HEK293 (cell line): ENCODE measurements at regions not wholly inside any gene's neighbourhood (a gene's known extent, or its start where the extent isn't known, plus 50 kb on each side); places are given as distances from the start of the nearest gene placed in this dataset.

Experiments used
- CTCF ChIA-PET: fragments of 350-600 bp; formaldehyde crosslinking; extraction: SDS; loops from one replicate; lab custom pipeline; 2021; ENCODE audit warnings: antibody characterized with exemption; lab: Yijun Ruan, JAX
- POLR2A ChIA-PET: fragments of 300-600 bp; formaldehyde crosslinking; extraction: SDS; loops from one replicate; lab custom pipeline; 2020; ENCODE audit warnings: antibody characterized with exemption, inconsistent platforms; lab: Yijun Ruan, JAX
- H3K27ac ChIP-seq: fragments of 200-500 bp; sonication (Bioruptor generic); 2 replicates; pipeline ENCODE4 v1.5.1; 2014; ENCODE audit warnings: low read depth, low read length, control low read depth, inconsistent platforms; ENCODE audit errors: extremely low read depth
- H3K36me3 ChIP-seq, 2 experiments: fragments of 200-500 bp in 1 of 2; sonication (Bioruptor generic) in 1 of 2; 1 replicate in 1 of 2; 2 replicates in 1 of 2; pipeline ENCODE4 v1.5.1; 2014 to 2017; ENCODE audit warnings: inconsistent platforms in 2 of 2, low read length in 2 of 2; ENCODE audit not compliant: control insufficient read depth in 2 of 2, insufficient read depth in 1 of 2
- H3K4me1 ChIP-seq: fragments of 200-500 bp; sonication (Bioruptor generic); 2 replicates; pipeline ENCODE4 v1.5.1; 2014; ENCODE audit warnings: mild to moderate bottlenecking, low read length, inconsistent platforms; ENCODE audit not compliant: control insufficient read depth, insufficient read depth
- H3K4me3 ChIP-seq: 2 replicates; pipeline ENCODE4 v1.5.1; 2011; ENCODE audit warnings: low read depth, mild to moderate bottlenecking, control low read depth, low read length, moderate library complexity
- H3K9me3 ChIP-seq: fragments of 200-500 bp; sonication (Bioruptor generic); 2 replicates; pipeline ENCODE4 v1.5.1; 2014; ENCODE audit warnings: low read depth, low read length, inconsistent platforms; ENCODE audit not compliant: control insufficient read depth, insufficient read depth
- GLI4 ChIP-seq: fragments of 450-650 bp; formaldehyde crosslinking; IDR thresholded peaks from 2 replicates; pipeline ENCODE4 v1.5.1; 2016; ENCODE audit warnings: missing biosample characterization, missing genetic modification characterization
- HOXC10 ChIP-seq: sonication (generic); formaldehyde crosslinking; IDR thresholded peaks from 2 replicates; pipeline ENCODE4 v1.8.1; 2023; ENCODE audit warnings: mild to moderate bottlenecking, missing genetic modification reagents
- REST ChIP-seq: fragments of 450-650 bp; formaldehyde crosslinking; IDR thresholded peaks from 2 replicates; pipeline ENCODE4 v1.5.1; 2016; ENCODE audit warnings: missing biosample characterization, missing genetic modification characterization
- SCRT2 ChIP-seq: fragments of 450-650 bp; formaldehyde crosslinking; IDR thresholded peaks from 2 replicates; pipeline ENCODE4 v1.5.1; 2016; ENCODE audit warnings: missing biosample characterization, missing genetic modification characterization
- SP2 ChIP-seq: fragments of 450-650 bp; formaldehyde crosslinking; IDR thresholded peaks from 2 replicates; pipeline ENCODE4 v1.5.1; 2016; ENCODE audit warnings: missing biosample characterization, missing genetic modification characterization
- YY1 ChIP-seq: fragments of 450-650 bp; formaldehyde crosslinking; IDR thresholded peaks from 2 replicates; pipeline ENCODE4 v1.5.1; 2018; ENCODE audit warnings: missing biosample characterization, missing genetic modification characterization
- ZBTB10 ChIP-seq: fragments of 450-650 bp; formaldehyde crosslinking; IDR thresholded peaks from 2 replicates; pipeline ENCODE4 v1.5.1; 2016; ENCODE audit warnings: missing biosample characterization, missing genetic modification characterization
- ZNF112 ChIP-seq: fragments of 450-650 bp; formaldehyde crosslinking; IDR thresholded peaks from 2 replicates; pipeline ENCODE4 v1.5.0; 2017; ENCODE audit warnings: missing biosample characterization, missing genetic modification characterization
- ZNF211 ChIP-seq: fragments of 450-650 bp; formaldehyde crosslinking; IDR thresholded peaks from 2 replicates; pipeline ENCODE4 v1.5.1; 2016; ENCODE audit warnings: low read depth, missing biosample characterization, missing genetic modification characterization
- ZNF223 ChIP-seq: fragments of 450-650 bp; formaldehyde crosslinking; IDR thresholded peaks from 2 replicates; pipeline ENCODE4 v1.5.1; 2016; ENCODE audit warnings: missing biosample characterization, missing genetic modification characterization
- ZNF366 ChIP-seq: fragments of 450-650 bp; formaldehyde crosslinking; conservative IDR thresholded peaks from 2 replicates; pipeline ENCODE4 v1.5.1; 2016; ENCODE audit warnings: missing biosample characterization, missing genetic modification characterization
- ZNF624 ChIP-seq: fragments of 450-650 bp; formaldehyde crosslinking; IDR thresholded peaks from 2 replicates; pipeline ENCODE4 v1.5.1; 2017; ENCODE audit warnings: missing biosample characterization, missing genetic modification characterization
- ZNF837 ChIP-seq: fragments of 450-650 bp; formaldehyde crosslinking; IDR thresholded peaks from 2 replicates; pipeline ENCODE4 v1.5.1; 2016; ENCODE audit warnings: missing biosample characterization, missing genetic modification characterization
- TF ChIP-seq, protein P1 (sequence below): fragments of 450-650 bp; formaldehyde crosslinking; IDR thresholded peaks from 2 replicates; pipeline ENCODE4 v1.5.0; 2017; ENCODE audit warnings: missing biosample characterization, missing genetic modification characterization, borderline replicate concordance
- TF ChIP-seq, protein P2 (sequence below): fragments of 450-650 bp; formaldehyde crosslinking; IDR thresholded peaks from 2 replicates; pipeline ENCODE4 v1.5.1; 2017; ENCODE audit warnings: missing biosample characterization, missing genetic modification characterization

GRCh38 chr6:49087369-49087768 is 375.7 kb downstream of the MMUT start (continued):
- TF ChIP-seq, protein P1, sequence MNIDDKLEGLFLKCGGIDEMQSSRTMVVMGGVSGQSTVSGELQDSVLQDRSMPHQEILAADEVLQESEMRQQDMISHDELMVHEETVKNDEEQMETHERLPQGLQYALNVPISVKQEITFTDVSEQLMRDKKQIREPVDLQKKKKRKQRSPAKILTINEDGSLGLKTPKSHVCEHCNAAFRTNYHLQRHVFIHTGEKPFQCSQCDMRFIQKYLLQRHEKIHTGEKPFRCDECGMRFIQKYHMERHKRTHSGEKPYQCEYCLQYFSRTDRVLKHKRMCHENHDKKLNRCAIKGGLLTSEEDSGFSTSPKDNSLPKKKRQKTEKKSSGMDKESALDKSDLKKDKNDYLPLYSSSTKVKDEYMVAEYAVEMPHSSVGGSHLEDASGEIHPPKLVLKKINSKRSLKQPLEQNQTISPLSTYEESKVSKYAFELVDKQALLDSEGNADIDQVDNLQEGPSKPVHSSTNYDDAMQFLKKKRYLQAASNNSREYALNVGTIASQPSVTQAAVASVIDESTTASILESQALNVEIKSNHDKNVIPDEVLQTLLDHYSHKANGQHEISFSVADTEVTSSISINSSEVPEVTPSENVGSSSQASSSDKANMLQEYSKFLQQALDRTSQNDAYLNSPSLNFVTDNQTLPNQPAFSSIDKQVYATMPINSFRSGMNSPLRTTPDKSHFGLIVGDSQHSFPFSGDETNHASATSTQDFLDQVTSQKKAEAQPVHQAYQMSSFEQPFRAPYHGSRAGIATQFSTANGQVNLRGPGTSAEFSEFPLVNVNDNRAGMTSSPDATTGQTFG (tag by site-specific recombination), result no peak

DNA sequence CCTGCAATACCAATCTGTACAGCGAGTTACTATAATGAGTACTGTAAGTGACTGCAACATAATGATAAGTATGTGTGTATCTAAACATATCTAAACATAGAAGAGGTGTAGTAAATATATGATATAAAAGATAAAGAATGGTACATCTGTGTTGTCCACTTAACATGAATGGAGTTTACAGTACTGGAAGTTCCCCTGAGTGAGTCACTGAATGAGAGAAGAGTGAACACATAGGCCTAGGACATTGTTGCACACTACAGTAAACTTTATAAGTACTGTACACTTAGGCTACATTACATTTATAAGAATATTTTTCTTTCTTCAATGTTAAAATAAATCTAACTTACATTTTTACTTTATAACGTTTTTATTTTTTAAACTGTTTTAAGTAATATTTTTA is 380.4 kb downstream of the MMUT start:
- Histone ChIP-seq H3K9me3 (no peaks in the 10 kb centered on the region), H3K36me3 (no peaks in the 10 kb centered on the region), H3K4me1 (no peaks in the 10 kb centered on the region), H3K4me3 (no peak overlapping the region), H3K27ac (no peak overlapping the region)
- TF ChIP-seq HOXC10 (CRISPR knock-in tag), result no peak
- no peak for TF ChIP-seq GLI4 (tag by site-specific recombination)
- ChIA-PET POLR2A (no interaction called here), CTCF (no interaction called here)

- CTCF ChIA-PET, result no interaction called here
- H3K27ac ChIP-seq, result no peak overlapping the region
- peak; percentile 42; the same call in 1 of the 2 replicates for TF ChIP-seq ZNF366 (tag by site-specific recombination)
- TF ChIP-seq REST, result no peak
- TF ChIP-seq, all 188 proteins: peak for 1
- Histone ChIP-seq H3K36me3 (no peaks in the 10 kb centered on the region), H3K4me1 (no peaks in the 10 kb centered on the region), H3K4me3 (no peak overlapping the region), H3K9me3 (no peaks in the 10 kb centered on the region)
- POLR2A ChIA-PET, result no interaction called here
Measured at GRCh38 chr6:49072885-49073620, 390.0 kb downstream of the MMUT start.

DNA sequence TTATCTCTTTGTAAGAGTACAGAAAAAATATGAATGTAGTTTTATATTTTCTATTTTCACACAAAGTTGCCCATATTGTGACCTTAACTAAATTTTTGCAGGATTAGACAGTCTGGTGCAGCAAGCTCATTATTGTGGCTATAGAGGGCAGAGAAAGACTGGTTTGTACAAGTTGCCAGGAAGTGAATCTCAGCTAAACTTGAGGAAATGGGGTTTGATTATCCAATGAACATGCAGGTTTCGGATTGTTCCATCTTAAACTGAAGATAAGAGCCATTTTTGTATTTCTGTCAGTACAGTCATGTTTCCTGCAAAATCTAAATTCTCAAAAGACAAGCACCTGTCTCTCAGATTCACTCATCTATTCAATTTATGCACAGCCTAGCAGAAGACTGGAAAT is 390.9 kb downstream of the MMUT start:
- H3K4me1 ChIP-seq, result no peaks in the 10 kb centered on the region
- no peak overlapping the region for H3K27ac ChIP-seq
- TF ChIP-seq ZNF211 (tag by site-specific recombination), result no peak
- no peak for TF ChIP-seq ZBTB10
- TF ChIP-seq ZNF223 (tag by site-specific recombination), result no peak
- TF ChIP-seq GLI4 (tag by site-specific recombination), result no peak
- no peak for TF ChIP-seq YY1 (tag by site-specific recombination)
- no peak for TF ChIP-seq SCRT2 (tag by site-specific recombination)
- no peak for TF ChIP-seq ZNF837 (tag by site-specific recombination)
- no peak for TF ChIP-seq ZNF112 (tag by site-specific recombination)
- TF ChIP-seq, protein P2, sequence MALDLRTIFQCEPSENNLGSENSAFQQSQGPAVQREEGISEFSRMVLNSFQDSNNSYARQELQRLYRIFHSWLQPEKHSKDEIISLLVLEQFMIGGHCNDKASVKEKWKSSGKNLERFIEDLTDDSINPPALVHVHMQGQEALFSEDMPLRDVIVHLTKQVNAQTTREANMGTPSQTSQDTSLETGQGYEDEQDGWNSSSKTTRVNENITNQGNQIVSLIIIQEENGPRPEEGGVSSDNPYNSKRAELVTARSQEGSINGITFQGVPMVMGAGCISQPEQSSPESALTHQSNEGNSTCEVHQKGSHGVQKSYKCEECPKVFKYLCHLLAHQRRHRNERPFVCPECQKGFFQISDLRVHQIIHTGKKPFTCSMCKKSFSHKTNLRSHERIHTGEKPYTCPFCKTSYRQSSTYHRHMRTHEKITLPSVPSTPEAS (tag by site-specific recombination), result no peak
- no peak for TF ChIP-seq ZNF624 (tag by site-specific recombination)
- no peak for TF ChIP-seq SP2 (tag by site-specific recombination)
- TF ChIP-seq, all 188 proteins: peak for 0
- no peak overlapping the region for H3K4me3 ChIP-seq
- ChIA-PET CTCF (no interaction called here), POLR2A (no interaction called here)
- H3K36me3 ChIP-seq, result no peaks in the 10 kb centered on the region
- H3K9me3 ChIP-seq, result no peaks in the 10 kb centered on the region
